ENCODE measurements at regions not wholly inside any gene's neighbourhood (a gene's known extent, or its start where the extent isn't known, plus 50 kb on each side); places are given as distances from the start of the nearest gene placed in this dataset.
A peak's percentile ranks its signal among the peaks of the same experiment; 100 is the strongest.

DNA sequence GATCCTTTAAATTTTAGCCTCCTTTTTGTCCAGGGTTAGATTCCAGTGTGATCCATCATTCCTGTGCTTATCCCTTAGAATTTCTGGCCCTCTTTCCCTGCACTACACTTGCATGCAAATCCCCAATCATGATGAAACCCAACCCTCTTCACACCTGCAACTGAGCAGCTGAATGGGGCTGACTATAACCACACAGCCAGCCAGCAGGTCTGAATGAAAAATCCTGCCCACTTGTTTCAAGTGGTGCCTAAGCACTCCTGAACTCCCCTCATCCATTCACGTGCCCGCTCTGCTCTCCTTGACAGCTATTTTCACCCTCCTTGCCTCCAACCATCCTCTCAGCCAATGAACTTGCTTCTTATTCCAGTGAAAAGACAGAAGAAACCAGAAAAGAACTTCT, 80.5 kb upstream of the AFF3 start:
- no peak for DNase-seq (ENCODE audit: low read depth)
- H3K4me3 ChIP-seq (ENCODE audit: low read depth, low read length) = no peak overlapping the region
- TF ChIP-seq, protein P1, sequence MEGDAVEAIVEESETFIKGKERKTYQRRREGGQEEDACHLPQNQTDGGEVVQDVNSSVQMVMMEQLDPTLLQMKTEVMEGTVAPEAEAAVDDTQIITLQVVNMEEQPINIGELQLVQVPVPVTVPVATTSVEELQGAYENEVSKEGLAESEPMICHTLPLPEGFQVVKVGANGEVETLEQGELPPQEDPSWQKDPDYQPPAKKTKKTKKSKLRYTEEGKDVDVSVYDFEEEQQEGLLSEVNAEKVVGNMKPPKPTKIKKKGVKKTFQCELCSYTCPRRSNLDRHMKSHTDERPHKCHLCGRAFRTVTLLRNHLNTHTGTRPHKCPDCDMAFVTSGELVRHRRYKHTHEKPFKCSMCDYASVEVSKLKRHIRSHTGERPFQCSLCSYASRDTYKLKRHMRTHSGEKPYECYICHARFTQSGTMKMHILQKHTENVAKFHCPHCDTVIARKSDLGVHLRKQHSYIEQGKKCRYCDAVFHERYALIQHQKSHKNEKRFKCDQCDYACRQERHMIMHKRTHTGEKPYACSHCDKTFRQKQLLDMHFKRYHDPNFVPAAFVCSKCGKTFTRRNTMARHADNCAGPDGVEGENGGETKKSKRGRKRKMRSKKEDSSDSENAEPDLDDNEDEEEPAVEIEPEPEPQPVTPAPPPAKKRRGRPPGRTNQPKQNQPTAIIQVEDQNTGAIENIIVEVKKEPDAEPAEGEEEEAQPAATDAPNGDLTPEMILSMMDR (conservative IDR thresholded peaks at IDR 0.05; ENCODE audit: low read depth, low read length) = no peak

DNA sequence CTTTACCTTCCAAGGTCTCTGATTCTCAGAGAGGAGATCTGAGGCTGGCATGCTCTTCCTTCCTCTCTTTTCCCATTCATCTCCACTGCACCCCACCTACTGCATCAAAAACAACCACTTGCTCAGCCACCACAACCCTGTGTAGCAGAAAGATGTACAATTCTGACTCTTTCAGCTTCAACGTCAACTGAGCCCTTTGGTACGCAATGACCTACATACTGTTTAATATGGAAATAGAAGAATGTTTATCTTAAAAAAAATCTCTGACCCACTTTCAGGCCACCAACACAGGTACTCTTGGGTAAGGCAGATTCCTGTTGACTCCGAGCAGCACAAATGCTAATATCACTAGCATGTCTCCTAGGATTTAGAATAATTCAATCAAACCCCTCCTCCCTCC, 76.2 kb upstream of the AFF3 start:
- TF ChIP-seq, protein P1 (conservative IDR thresholded peaks at IDR 0.05; ENCODE audit: low read depth, low read length) = no peak
- DNase-seq (ENCODE audit: low read depth) = no peak
- no peak overlapping the region for H3K4me3 ChIP-seq (ENCODE audit: low read depth, low read length)

DNA sequence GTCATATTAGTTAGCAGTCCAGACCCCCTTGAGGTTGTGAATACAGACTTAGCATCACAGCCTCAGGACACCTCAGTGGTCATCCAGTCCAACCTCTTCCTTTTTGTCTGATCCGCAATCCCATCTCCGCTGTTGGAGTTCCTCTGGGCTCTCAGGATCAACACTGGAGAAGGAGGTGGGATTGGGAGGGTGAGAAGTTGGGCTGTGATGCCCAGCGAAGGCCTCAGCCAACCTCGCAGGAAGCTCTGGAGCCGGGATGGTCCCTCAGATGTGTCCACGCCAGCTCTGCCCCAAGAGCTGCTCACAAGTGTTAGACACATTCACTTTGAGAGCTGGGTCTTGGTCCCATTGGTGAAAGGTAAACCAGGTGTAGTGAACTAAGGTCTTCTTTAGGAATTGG, 74.9 kb upstream of the AFF3 start:
- H3K4me3 ChIP-seq (ENCODE audit: low read depth, low read length) = no peak overlapping the region
- TF ChIP-seq, protein P1 (conservative IDR thresholded peaks at IDR 0.05; ENCODE audit: low read depth, low read length) = no peak

DNA sequence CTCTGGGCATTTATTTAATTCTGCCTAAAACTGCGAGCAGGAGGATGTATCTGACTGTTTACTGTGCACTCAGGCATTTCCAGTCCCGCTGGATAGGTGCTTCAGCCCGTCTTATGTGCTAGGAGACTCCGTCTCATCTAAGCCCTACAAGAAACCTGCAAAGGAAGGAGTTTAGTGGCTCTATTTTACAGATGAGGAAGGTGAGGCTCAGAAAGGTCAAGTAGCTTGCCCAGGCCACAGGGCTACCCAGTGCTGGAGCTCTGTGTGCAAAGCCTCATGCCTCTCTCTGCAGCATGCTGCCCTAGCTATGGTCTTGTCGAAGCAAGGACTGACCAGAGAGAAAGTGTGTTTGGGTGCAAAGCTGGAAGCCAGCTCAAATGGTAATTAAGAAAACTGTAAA, 73.6 kb upstream of the AFF3 start:
- TF ChIP-seq, protein P1 (conservative IDR thresholded peaks at IDR 0.05; ENCODE audit: low read depth, low read length) = no peak
- no peak overlapping the region for H3K4me3 ChIP-seq (ENCODE audit: low read depth, low read length)
- no peak for DNase-seq (ENCODE audit: low read depth)

More for the DNA sequence above, 74.9 kb upstream of the AFF3 start:
- no peak for DNase-seq (ENCODE audit: low read depth)

DNA sequence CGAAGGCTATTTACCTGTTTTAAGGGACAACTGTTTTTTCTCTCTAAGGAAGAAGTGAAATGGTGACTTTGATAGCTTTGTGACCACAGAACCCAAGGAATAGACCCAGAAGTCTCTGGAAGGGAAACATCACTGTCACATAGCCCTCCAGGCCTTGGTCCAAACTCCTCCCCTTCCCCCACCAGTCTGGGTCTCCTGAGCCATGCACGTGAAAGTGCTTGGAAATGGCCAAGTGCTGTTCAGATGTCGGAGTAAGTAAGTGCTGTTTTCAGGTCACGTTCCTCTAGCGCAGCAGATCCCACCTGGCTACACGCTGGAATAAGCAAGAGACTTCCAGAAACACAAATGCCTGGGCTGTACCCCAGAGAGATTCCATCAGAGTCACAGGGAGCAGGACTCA, 73.0 kb upstream of the AFF3 start:
- no peak overlapping the region for H3K4me3 ChIP-seq (ENCODE audit: low read depth, low read length)
- TF ChIP-seq, protein P1 (conservative IDR thresholded peaks at IDR 0.05; ENCODE audit: low read depth, low read length) = no peak
- no peak for DNase-seq (ENCODE audit: low read depth)

DNA sequence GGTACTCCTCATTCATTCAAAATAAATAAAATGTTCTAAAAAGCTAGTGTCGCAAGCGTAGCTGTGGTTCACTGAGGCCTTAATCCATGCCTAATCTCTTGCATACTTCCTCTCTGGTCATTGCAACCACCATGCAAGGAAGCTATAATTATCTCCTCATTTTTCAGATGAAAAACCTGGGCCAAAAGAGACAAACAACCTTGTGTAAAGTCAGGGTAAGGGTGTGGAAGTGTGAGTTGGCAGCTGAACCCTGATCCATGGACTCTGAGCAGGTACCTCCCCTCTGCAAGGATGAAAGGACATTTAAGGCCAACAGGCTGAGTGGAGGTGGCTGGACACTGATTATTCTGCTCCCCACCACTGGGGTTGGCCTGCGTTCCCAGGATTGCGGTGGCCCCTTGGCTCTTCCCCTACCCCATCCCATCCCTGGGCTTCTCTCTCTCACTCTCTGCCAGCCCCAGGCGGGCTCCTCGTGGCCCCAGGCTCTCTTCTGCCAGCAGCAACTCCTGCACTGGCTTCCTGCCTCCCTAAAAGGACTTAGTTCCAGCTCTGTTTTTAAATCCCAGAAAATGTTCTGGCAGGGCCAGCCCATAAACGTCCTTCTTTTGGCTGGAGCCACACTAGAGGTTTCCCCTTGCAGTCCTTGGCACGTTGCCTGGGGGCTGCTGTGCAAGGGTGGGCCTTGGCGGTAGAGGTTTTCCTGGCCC, 72.0 kb upstream of the AFF3 start:
- H3K4me3 ChIP-seq (ENCODE audit: low read depth, low read length) = no peak overlapping the region
- TF ChIP-seq, protein P1 (conservative IDR thresholded peaks at IDR 0.05; ENCODE audit: low read depth, low read length) = no peak
- DNase-seq (ENCODE audit: low read depth) = peak; percentile 15

DNA sequence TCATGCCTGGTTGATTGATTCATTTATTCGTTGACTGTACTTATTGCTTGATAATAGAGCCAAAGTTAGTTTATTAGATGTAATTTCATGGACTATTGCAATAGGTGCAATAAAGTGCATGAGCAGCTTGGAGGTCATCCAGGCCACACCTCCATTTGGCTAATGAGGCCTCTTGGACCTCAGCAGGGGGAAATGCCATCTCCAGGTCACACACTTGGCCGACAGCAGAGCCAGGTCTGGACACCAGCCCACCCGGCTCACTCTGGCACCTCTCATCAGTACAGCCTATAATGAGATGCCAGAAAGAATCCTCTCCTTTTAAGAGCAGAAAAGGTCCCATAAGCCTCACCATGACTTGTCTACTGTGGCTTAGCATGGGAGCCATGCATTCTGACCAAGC, 71.2 kb upstream of the AFF3 start:
- TF ChIP-seq, protein P1 (conservative IDR thresholded peaks at IDR 0.05; ENCODE audit: low read depth, low read length) = no peak
- DNase-seq (ENCODE audit: low read depth) = no peak
- no peak overlapping the region for H3K4me3 ChIP-seq (ENCODE audit: low read depth, low read length)

All from choroid plexus epithelial cell (primary cell).